PC-3 (cell line): ENCODE measurements at regions not wholly inside any gene's neighbourhood (a gene's known extent, or its start where the extent isn't known, plus 50 kb on each side); places are given as distances from the start of the nearest gene placed in this dataset.

Experiments
- CTCF ChIP-seq: fragments of 300-600 bp; sonication (generic); conservative IDR thresholded peaks from 2 replicates; pipeline ENCODE4 v1.5.1; 2017; ENCODE audit warnings: antibody characterized with exemption, low read depth, mild to moderate bottlenecking, low read length
- EZH2 ChIP-seq: fragments of 300-600 bp; sonication (generic); IDR thresholded peaks from one replicate; pipeline ENCODE4 v1.6.1; 2017; ENCODE audit warnings: antibody characterized with exemption, mild to moderate bottlenecking, low read length; ENCODE audit not compliant: unreplicated experiment

- TF ChIP-seq CTCF (no peak), EZH2 (no peak)
These were observed 228.5 kb upstream of the C1orf174 start for GRCh38 chr1:4128616-4129015.
